WTC11 (cell line): ENCODE measurements at regions not wholly inside any gene's neighbourhood (a gene's known extent, or its start where the extent isn't known, plus 50 kb on each side); places are given as distances from the start of the nearest gene placed in this dataset.

Source experiments
- ATAC-seq: fragments of 200-7000 bp; cut with Tn5 transposase; 2 replicates; pipeline ENCODE4 v1.10.0; 2021; ENCODE audit warnings: mild to moderate bottlenecking, moderate library complexity
- CTCF ChIA-PET: fragments of 300-600 bp; sonication (Branson Sonifier 250); formaldehyde crosslinking; loops from one replicate; lab custom pipeline; 2021; ENCODE audit warnings: antibody characterized with exemption; lab: Charles Lee
- POLR2A ChIA-PET: fragments of 350-600 bp; sonication (Branson Sonifier 250); formaldehyde crosslinking; loops from one replicate; lab custom pipeline; 2021; ENCODE audit warnings: antibody characterized with exemption; lab: Charles Lee
- DNase-seq: peaks from one replicate; pipeline ENCODE4 v3.0.0; 2021; ENCODE audit warnings: low spot score
- H3K27ac Mint-ChIP-seq: 2 replicates; pipeline ENCODE4 v1.8.0; 2021; ENCODE audit warnings: mixed read lengths
- H3K27me3 Mint-ChIP-seq: 2 replicates; pipeline ENCODE4 v1.8.0; 2021; ENCODE audit warnings: low read depth, mild to moderate bottlenecking, moderate library complexity, mixed read lengths
- H3K36me3 Mint-ChIP-seq: 2 replicates; pipeline ENCODE4 v1.8.0; 2021; ENCODE audit warnings: mixed read lengths
- H3K4me1 Mint-ChIP-seq: 2 replicates; pipeline ENCODE4 v1.8.0; 2022; ENCODE audit warnings: mixed read lengths
- H3K4me3 Mint-ChIP-seq: 2 replicates; pipeline ENCODE4 v1.8.0; 2021; ENCODE audit warnings: mild to moderate bottlenecking, moderate library complexity, mixed read lengths
- H3K9me3 Mint-ChIP-seq: 2 replicates; pipeline ENCODE4 v1.8.0; 2021; ENCODE audit warnings: mixed read lengths
- ESRRA ChIP-seq: sonication (generic); formaldehyde crosslinking; IDR thresholded peaks from 2 replicates; pipeline ENCODE4 v1.8.1; 2022; ENCODE audit warnings: mild to moderate bottlenecking, missing genetic modification reagents, borderline replicate concordance
- FOXJ3 ChIP-seq: sonication (generic); formaldehyde crosslinking; IDR thresholded peaks from 2 replicates; pipeline ENCODE4 v1.9.0; 2021; ENCODE audit warnings: missing genetic modification reagents, mild to moderate bottlenecking, borderline replicate concordance
- KAT7 ChIP-seq: sonication (generic); formaldehyde crosslinking; IDR thresholded peaks from 2 replicates; pipeline ENCODE4 v1.8.1; 2023; ENCODE audit warnings: missing genetic modification reagents, mild to moderate bottlenecking, borderline replicate concordance
- OVOL2 ChIP-seq: fragments of 250-450 bp; sonication (Bioruptor Pico); IDR thresholded peaks from 2 replicates; pipeline ENCODE4 v1.9.0; 2021; ENCODE audit warnings: mild to moderate bottlenecking, borderline replicate concordance
- SMAD4 ChIP-seq: sonication (generic); formaldehyde crosslinking; IDR thresholded peaks from 2 replicates; pipeline ENCODE4 v1.8.0; 2022; ENCODE audit warnings: mild to moderate bottlenecking, missing genetic modification reagents
- SP1 ChIP-seq: sonication (generic); formaldehyde crosslinking; conservative IDR thresholded peaks from 2 replicates; pipeline ENCODE4 v1.8.1; 2022; ENCODE audit warnings: missing genetic modification reagents
- TEAD4 ChIP-seq: sonication (generic); formaldehyde crosslinking; IDR thresholded peaks from 2 replicates; pipeline ENCODE4 v1.8.0; 2022; ENCODE audit warnings: mild to moderate bottlenecking, missing genetic modification reagents
- TP53 ChIP-seq: sonication (generic); formaldehyde crosslinking; IDR thresholded peaks from 2 replicates; pipeline ENCODE4 v1.8.1; 2023; ENCODE audit warnings: mild to moderate bottlenecking, missing genetic modification reagents
- ZNF263 ChIP-seq: sonication (generic); formaldehyde crosslinking; IDR thresholded peaks from 2 replicates; pipeline ENCODE4 v1.8.1; 2022; ENCODE audit warnings: low read depth, mild to moderate bottlenecking, moderate library complexity, missing genetic modification reagents
- TF ChIP-seq, protein P1 (sequence below): fragments of 250-450 bp; sonication (Bioruptor Pico); IDR thresholded peaks from 2 replicates; pipeline ENCODE4 v2.1.2; 2022; ENCODE audit warnings: mild to moderate bottlenecking, moderate library complexity
- TF ChIP-seq, protein P2 (sequence below): sonication (generic); formaldehyde crosslinking; IDR thresholded peaks from 2 replicates; pipeline ENCODE4 v1.8.1; 2023; ENCODE audit warnings: mild to moderate bottlenecking, missing genetic modification reagents
- TF ChIP-seq, protein P3 (sequence below): sonication (generic); formaldehyde crosslinking; IDR thresholded peaks from 2 replicates; pipeline ENCODE4 v1.8.1; 2023; ENCODE audit warnings: mild to moderate bottlenecking, missing genetic modification reagents, moderate library complexity
- TF ChIP-seq, protein P4 (sequence below): fragments of 250-450 bp; sonication (Bioruptor Pico); IDR thresholded peaks from 2 replicates; pipeline ENCODE4 v1.9.0; 2021; ENCODE audit warnings: moderate library complexity, mild to moderate bottlenecking, inconsistent platforms, borderline replicate concordance
- TF ChIP-seq, protein P5 (sequence below): fragments of 250-450 bp; sonication (Bioruptor Pico); IDR thresholded peaks from 2 replicates; pipeline ENCODE4 v1.9.0; 2021; ENCODE audit warnings: mild to moderate bottlenecking, borderline replicate concordance
- TF ChIP-seq, protein P6 (sequence below): sonication (generic); formaldehyde crosslinking; IDR thresholded peaks from 2 replicates; pipeline ENCODE4 v1.8.1; 2022; ENCODE audit warnings: missing genetic modification reagents, borderline replicate concordance
- TF ChIP-seq, protein P7 (sequence below): sonication (generic); formaldehyde crosslinking; conservative IDR thresholded peaks from 2 replicates; pipeline ENCODE4 v1.8.1; 2022; ENCODE audit warnings: mild to moderate bottlenecking, missing genetic modification reagents

DNA sequence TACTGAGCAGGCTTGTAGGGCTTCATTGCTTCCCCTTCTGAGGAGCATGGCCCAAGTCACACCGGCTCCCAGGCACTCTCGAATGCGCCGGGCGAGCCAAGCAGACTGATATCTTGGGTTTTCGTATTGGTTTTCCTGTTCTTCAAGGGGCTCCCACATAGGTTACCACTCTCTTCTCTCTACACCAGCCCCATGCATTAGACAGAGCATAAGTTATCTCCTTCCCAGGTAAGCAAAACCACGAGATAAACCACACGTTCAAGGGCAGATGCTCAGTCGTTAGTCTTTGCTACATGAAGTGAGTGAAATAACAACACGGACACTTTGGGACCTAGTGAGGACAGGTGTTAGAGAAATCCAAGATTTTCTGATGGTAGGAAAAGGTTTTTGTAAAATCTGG is 211.2 kb downstream of the ABCC12 start (continued):
- no peak for TF ChIP-seq FOXJ3 (CRISPR knock-in tag)

DNA sequence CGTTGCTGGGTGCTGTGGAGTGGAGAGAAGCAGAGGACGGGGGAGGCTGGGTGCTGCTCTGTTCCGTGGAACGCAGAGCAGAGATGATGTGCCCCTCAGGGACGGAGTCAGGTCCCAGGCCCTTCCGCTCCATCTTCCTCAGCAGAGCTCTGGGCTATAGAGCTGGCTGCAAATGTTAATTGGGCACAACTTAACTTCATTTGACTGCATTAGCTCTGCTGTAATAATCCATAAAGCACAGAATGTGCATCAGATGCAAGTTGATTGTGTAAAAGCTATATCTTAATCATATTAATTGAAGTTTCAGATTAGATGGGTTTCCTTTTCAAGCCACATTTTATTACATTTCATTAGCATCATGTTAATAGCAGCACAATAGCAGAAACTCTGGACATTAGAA is 212.6 kb downstream of the ABCC12 start:
- H3K4me3 Mint-ChIP-seq, result no peak overlapping the region
- H3K27me3 Mint-ChIP-seq, result no peaks in the 10 kb centered on the region
- POLR2A ChIA-PET, result no interaction called here
- peaks cover 3% of the 10 kb centered on the region for H3K9me3 Mint-ChIP-seq
- TF ChIP-seq SP1 (no peak), KAT7 (CRISPR knock-in tag) (no peak), SMAD4 (no peak), TEAD4 (no peak), TP53 (no peak), ESRRA (CRISPR knock-in tag) (no peak), ZNF263 (CRISPR knock-in tag) (no peak), OVOL2 (CRISPR knock-in tag) (no peak)
- TF ChIP-seq, protein P1, sequence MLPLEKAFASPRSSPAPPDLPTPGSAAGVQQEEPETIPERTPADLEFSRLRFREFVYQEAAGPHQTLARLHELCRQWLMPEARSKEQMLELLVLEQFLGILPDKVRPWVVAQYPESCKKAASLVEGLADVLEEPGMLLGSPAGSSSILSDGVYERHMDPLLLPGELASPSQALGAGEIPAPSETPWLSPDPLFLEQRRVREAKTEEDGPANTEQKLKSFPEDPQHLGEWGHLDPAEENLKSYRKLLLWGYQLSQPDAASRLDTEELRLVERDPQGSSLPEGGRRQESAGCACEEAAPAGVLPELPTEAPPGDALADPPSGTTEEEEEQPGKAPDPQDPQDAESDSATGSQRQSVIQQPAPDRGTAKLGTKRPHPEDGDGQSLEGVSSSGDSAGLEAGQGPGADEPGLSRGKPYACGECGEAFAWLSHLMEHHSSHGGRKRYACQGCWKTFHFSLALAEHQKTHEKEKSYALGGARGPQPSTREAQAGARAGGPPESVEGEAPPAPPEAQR (CRISPR knock-in tag), result no peak
- TF ChIP-seq, protein P2, sequence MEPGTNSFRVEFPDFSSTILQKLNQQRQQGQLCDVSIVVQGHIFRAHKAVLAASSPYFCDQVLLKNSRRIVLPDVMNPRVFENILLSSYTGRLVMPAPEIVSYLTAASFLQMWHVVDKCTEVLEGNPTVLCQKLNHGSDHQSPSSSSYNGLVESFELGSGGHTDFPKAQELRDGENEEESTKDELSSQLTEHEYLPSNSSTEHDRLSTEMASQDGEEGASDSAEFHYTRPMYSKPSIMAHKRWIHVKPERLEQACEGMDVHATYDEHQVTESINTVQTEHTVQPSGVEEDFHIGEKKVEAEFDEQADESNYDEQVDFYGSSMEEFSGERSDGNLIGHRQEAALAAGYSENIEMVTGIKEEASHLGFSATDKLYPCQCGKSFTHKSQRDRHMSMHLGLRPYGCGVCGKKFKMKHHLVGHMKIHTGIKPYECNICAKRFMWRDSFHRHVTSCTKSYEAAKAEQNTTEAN (CRISPR knock-in tag), result no peak
- TF ChIP-seq, protein P3, sequence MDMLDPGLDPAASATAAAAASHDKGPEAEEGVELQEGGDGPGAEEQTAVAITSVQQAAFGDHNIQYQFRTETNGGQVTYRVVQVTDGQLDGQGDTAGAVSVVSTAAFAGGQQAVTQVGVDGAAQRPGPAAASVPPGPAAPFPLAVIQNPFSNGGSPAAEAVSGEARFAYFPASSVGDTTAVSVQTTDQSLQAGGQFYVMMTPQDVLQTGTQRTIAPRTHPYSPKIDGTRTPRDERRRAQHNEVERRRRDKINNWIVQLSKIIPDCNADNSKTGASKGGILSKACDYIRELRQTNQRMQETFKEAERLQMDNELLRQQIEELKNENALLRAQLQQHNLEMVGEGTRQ, result no peak
- TF ChIP-seq, protein P4, sequence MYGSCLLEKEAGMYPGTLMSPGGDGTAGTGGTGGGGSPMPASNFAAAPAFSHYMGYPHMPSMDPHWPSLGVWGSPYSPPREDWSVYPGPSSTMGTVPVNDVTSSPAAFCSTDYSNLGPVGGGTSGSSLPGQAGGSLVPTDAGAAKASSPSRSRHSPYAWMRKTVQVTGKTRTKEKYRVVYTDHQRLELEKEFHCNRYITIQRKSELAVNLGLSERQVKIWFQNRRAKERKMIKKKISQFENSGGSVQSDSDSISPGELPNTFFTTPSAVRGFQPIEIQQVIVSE (CRISPR knock-in tag), result no peak
- TF ChIP-seq, protein P5, sequence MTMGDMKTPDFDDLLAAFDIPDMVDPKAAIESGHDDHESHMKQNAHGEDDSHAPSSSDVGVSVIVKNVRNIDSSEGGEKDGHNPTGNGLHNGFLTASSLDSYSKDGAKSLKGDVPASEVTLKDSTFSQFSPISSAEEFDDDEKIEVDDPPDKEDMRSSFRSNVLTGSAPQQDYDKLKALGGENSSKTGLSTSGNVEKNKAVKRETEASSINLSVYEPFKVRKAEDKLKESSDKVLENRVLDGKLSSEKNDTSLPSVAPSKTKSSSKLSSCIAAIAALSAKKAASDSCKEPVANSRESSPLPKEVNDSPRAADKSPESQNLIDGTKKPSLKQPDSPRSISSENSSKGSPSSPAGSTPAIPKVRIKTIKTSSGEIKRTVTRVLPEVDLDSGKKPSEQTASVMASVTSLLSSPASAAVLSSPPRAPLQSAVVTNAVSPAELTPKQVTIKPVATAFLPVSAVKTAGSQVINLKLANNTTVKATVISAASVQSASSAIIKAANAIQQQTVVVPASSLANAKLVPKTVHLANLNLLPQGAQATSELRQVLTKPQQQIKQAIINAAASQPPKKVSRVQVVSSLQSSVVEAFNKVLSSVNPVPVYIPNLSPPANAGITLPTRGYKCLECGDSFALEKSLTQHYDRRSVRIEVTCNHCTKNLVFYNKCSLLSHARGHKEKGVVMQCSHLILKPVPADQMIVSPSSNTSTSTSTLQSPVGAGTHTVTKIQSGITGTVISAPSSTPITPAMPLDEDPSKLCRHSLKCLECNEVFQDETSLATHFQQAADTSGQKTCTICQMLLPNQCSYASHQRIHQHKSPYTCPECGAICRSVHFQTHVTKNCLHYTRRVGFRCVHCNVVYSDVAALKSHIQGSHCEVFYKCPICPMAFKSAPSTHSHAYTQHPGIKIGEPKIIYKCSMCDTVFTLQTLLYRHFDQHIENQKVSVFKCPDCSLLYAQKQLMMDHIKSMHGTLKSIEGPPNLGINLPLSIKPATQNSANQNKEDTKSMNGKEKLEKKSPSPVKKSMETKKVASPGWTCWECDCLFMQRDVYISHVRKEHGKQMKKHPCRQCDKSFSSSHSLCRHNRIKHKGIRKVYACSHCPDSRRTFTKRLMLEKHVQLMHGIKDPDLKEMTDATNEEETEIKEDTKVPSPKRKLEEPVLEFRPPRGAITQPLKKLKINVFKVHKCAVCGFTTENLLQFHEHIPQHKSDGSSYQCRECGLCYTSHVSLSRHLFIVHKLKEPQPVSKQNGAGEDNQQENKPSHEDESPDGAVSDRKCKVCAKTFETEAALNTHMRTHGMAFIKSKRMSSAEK, result no peak
- TF ChIP-seq, protein P6, sequence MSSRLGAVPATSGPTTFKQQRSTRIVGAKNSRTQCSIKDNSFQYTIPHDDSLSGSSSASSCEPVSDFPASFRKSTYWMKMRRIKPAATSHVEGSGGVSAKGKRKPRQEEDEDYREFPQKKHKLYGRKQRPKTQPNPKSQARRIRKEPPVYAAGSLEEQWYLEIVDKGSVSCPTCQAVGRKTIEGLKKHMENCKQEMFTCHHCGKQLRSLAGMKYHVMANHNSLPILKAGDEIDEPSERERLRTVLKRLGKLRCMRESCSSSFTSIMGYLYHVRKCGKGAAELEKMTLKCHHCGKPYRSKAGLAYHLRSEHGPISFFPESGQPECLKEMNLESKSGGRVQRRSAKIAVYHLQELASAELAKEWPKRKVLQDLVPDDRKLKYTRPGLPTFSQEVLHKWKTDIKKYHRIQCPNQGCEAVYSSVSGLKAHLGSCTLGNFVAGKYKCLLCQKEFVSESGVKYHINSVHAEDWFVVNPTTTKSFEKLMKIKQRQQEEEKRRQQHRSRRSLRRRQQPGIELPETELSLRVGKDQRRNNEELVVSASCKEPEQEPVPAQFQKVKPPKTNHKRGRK (CRISPR knock-in tag), result no peak
- TF ChIP-seq, protein P7, sequence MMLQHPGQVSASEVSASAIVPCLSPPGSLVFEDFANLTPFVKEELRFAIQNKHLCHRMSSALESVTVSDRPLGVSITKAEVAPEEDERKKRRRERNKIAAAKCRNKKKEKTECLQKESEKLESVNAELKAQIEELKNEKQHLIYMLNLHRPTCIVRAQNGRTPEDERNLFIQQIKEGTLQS (CRISPR knock-in tag), result no peak
- no peaks in the 10 kb centered on the region for H3K36me3 Mint-ChIP-seq
- CTCF ChIA-PET, result no interaction called here
- peaks cover 5% of the 10 kb centered on the region; the same call in 1 of the 2 replicates for H3K4me1 Mint-ChIP-seq
- no peak overlapping the region for H3K27ac Mint-ChIP-seq
- DNase-seq (no peak), ATAC-seq (no peak)
